Gastroesophageal sphincter (tissue), 4 donors: ENCODE measurements at regions not wholly inside any gene's neighbourhood (a gene's known extent, or its start where the extent isn't known, plus 50 kb on each side); places are given as distances from the start of the nearest gene placed in this dataset.

ENCODE experiments used
- ATAC-seq: fragments of 150-250 bp; one replicate; pipeline ENCODE4 v1.9.1; 2016; ENCODE audit warnings: mild to moderate bottlenecking, moderate library complexity
- H3K27ac ChIP-seq, 4 donors: fragments of 200-600 bp; sonication (generic) in 3 of 4; 1 replicate in 3 of 4; 2 replicates in 1 of 4; pipeline ENCODE4 v1.5.1; 2016 to 2019
- H3K27me3 ChIP-seq: fragments of 200-600 bp; sonication (generic); one replicate; pipeline ENCODE4 v1.5.1; 2019
- H3K36me3 ChIP-seq, 2 donors: fragments of 200-600 bp; sonication (generic); one replicate each; pipeline ENCODE4 v1.5.1; 2019; ENCODE audit warnings: control low read depth in 1 of 2
- H3K4me1 ChIP-seq, 3 donors: fragments of 200-600 bp; sonication (generic); 1 replicate in 2 of 3; 2 replicates in 1 of 3; pipeline ENCODE4 v1.5.1; 2016 to 2019; ENCODE audit warnings: control low read depth in 2 of 3
- H3K4me3 ChIP-seq, 2 donors: fragments of 200-600 bp; sonication (generic); one replicate each; pipeline ENCODE4 v1.5.1; 2019; ENCODE audit warnings: mild to moderate bottlenecking in 1 of 2, moderate library complexity in 1 of 2
- H3K9me3 ChIP-seq, 3 donors: fragments of 200-600 bp; sonication (generic); one replicate each; pipeline ENCODE4 v1.5.1; 2017 to 2019; ENCODE audit warnings: control low read depth in 2 of 3
- CTCF ChIP-seq, 4 experiments: fragments of 200-600 bp in 2 of 4; fragments of 450-650 bp in 2 of 4; sonication (generic) in 1 of 4; IDR thresholded peaks; one replicate each; pipeline ENCODE4 v1.5.1; 2017 to 2019; ENCODE audit warnings: antibody characterized with exemption in 4 of 4, mild to moderate bottlenecking in 2 of 4, moderate library complexity in 2 of 4
- EP300 ChIP-seq: sonication (generic); formaldehyde crosslinking; IDR thresholded peaks from one replicate; pipeline ENCODE4 v1.6.1; 2017; ENCODE audit warnings: antibody characterized with exemption, mild to moderate bottlenecking
- POLR2A ChIP-seq, 2 donors: fragments of 450-650 bp; IDR thresholded peaks; one replicate each; pipeline ENCODE4 v1.6.1; 2017; ENCODE audit warnings: antibody characterized with exemption in 2 of 2, mild to moderate bottlenecking in 2 of 2, moderate library complexity in 1 of 2
- POLR2AphosphoS5 ChIP-seq: sonication (generic); formaldehyde crosslinking; IDR thresholded peaks from one replicate; pipeline ENCODE4 v1.6.1; 2017; ENCODE audit warnings: antibody characterized with exemption
- WGBS, 2 donors: methylation state at CpG; one replicate each; pipeline ENCODE4 v1.1.5; 2018; ENCODE audit warnings: low coverage in 1 of 2; 5-methylcytosine and 5-hydroxymethylcytosine counted together

GRCh38 chr2:43095533-43096295 lies 130.7 kb downstream of the ZFP36L2 start:
- Histone ChIP-seq H3K27ac (no peak overlapping the region), H3K27me3 (no peaks in the 10 kb centered on the region), H3K36me3 (no peaks in the 10 kb centered on the region), H3K4me1 (peaks cover 0 to 17% (median 0%) of the 10 kb centered on the region in 3 donors), H3K4me3 (no peak overlapping the region), H3K9me3 (peaks cover 0 to 4% (median 0%) of the 10 kb centered on the region in 3 donors)
- 87 to 88% methylated on average over 4 of the region's 4 CpGs for WGBS, 2 donors
- no peak for ATAC-seq
- no peak for TF ChIP-seq EP300
- TF ChIP-seq POLR2A (IDR thresholded peaks at IDR 0.05) = no peak
- TF ChIP-seq CTCF (IDR thresholded peaks at IDR 0.05) = no peak
- TF ChIP-seq POLR2AphosphoS5 = no peak

GRCh38 chr2:43092520-43093179 lies 133.8 kb downstream of the ZFP36L2 start:
- no peak overlapping the region for H3K4me3 ChIP-seq
- peaks cover 0 to 8% (median 0%) of the 10 kb centered on the region in 3 donors for H3K9me3 ChIP-seq
- TF ChIP-seq POLR2AphosphoS5 = no peak
- no peak for TF ChIP-seq POLR2A (IDR thresholded peaks at IDR 0.05)
- no peak for TF ChIP-seq EP300
- TF ChIP-seq CTCF (IDR thresholded peaks at IDR 0.05) = no peak
- no peak for ATAC-seq
- H3K27me3 ChIP-seq = no peaks in the 10 kb centered on the region
- no peak overlapping the region for H3K27ac ChIP-seq
- H3K4me1 ChIP-seq = peaks cover 0 to 4% (median 0%) of the 10 kb centered on the region in 3 donors
- 50 to 71% methylated on average over 1 to 2 of the region's 2 CpGs for WGBS, 2 donors
- no peaks in the 10 kb centered on the region for H3K36me3 ChIP-seq

- Histone ChIP-seq H3K27me3 (no peaks in the 10 kb centered on the region), H3K4me1 (peaks cover 11 to 27% (median 15%) of the 10 kb centered on the region in 3 donors), H3K9me3 (peaks cover 0 to 8% (median 0%) of the 10 kb centered on the region in 3 donors), H3K4me3 (no peak overlapping the region), H3K27ac (no peak overlapping the region), H3K36me3 (no peaks in the 10 kb centered on the region)
- no CpG with 5 or more reads among the region's 1 CpG for WGBS, 2 donors
- TF ChIP-seq CTCF (IDR thresholded peaks at IDR 0.05) = no peak
- TF ChIP-seq POLR2AphosphoS5 = no peak
- TF ChIP-seq POLR2A (IDR thresholded peaks at IDR 0.05) = no peak
- TF ChIP-seq EP300 = no peak
- no peak for ATAC-seq
Measured at GRCh38 chr2:43090317-43090716, 136.1 kb downstream of the ZFP36L2 start.

- 90 to 91% methylated on average over 2 of the region's 3 CpGs for WGBS, 2 donors
- no peaks in the 10 kb centered on the region for H3K27me3 ChIP-seq
- peaks cover 0 to 8% (median 0%) of the 10 kb centered on the region in 3 donors for H3K9me3 ChIP-seq
- peak overlapping the region in 3 of 4 donors; percentile 93 to 96 (median 95) for H3K27ac ChIP-seq
- ATAC-seq = no peak
- no peak for TF ChIP-seq POLR2A (IDR thresholded peaks at IDR 0.05)
- TF ChIP-seq EP300 = no peak
- no peak for TF ChIP-seq POLR2AphosphoS5
- H3K4me1 ChIP-seq = peaks cover 23 to 46% (median 34%) of the 10 kb centered on the region in 3 donors
- H3K36me3 ChIP-seq = no peaks in the 10 kb centered on the region
- no peak overlapping the region for H3K4me3 ChIP-seq
Measured at GRCh38 chr2:43088143-43089073, 138.0 kb downstream of the ZFP36L2 start.

- 89 to 100% methylated on average over 1 to 2 of the region's 3 CpGs for WGBS, 2 donors
- peak overlapping the region; percentile 88 to 96 (median 94) for H3K27ac ChIP-seq
- ATAC-seq = no peak
Measured at GRCh38 chr2:43087413-43087812, 139.0 kb downstream of the ZFP36L2 start.

More at GRCh38 chr2:43087413-43087812, 139.0 kb downstream of the ZFP36L2 start:
- no peak overlapping the region for H3K4me3 ChIP-seq
- H3K27me3 ChIP-seq = no peaks in the 10 kb centered on the region
- H3K4me1 ChIP-seq = peaks cover 26 to 56% (median 43%) of the 10 kb centered on the region in 3 donors
- H3K9me3 ChIP-seq = peaks cover 0 to 8% (median 0%) of the 10 kb centered on the region in 3 donors
- H3K36me3 ChIP-seq = no peaks in the 10 kb centered on the region
- TF ChIP-seq POLR2A (IDR thresholded peaks at IDR 0.05) (no peak), EP300 (no peak), CTCF (IDR thresholded peaks at IDR 0.05) (no peak), POLR2AphosphoS5 (no peak)
